GM18861 (cell line): ENCODE measurements at regions not wholly inside any gene's neighbourhood (a gene's known extent, or its start where the extent isn't known, plus 50 kb on each side); places are given as distances from the start of the nearest gene placed in this dataset.

Experiments
- ATAC-seq: cut with Tn5 transposase; IDR thresholded peaks from one replicate; pipeline ENCODE4 v1.9.1; 2021; ENCODE audit not compliant: unreplicated experiment

GRCh38 chr14:101200650-101201516 lies 297.4 kb upstream of the RTL1 start:
- no peak for ATAC-seq

DNA sequence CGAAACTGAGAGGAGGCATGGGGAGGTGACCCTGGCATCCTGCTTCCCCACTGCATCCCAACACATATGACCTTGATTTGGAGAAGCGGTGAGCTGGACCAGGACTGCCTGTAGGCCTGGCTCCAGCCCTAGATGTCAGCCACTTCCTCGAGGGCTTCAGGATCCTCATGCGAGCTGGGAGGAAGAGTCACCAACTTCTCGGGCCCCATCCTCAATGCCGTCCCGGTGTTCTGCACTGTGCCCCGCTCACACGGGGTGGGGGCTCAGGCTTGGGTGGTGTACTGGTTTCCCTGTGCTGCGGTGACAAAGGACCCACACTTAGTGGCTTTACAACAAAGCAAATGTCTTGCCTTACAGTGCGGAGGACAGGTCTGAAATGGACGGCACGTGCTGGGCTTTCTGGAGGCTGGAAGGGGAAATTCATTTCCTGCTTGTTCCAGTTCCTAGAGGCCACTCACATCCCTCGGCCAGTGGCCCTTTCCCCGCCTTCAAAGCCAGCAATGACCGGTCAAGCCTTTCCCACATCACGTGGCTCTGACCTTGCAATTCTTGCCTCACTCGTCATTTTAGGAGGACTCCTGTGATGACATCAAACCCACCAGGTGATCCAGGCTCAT lies 298.1 kb upstream of the RTL1 start:
- ATAC-seq = no peak

DNA sequence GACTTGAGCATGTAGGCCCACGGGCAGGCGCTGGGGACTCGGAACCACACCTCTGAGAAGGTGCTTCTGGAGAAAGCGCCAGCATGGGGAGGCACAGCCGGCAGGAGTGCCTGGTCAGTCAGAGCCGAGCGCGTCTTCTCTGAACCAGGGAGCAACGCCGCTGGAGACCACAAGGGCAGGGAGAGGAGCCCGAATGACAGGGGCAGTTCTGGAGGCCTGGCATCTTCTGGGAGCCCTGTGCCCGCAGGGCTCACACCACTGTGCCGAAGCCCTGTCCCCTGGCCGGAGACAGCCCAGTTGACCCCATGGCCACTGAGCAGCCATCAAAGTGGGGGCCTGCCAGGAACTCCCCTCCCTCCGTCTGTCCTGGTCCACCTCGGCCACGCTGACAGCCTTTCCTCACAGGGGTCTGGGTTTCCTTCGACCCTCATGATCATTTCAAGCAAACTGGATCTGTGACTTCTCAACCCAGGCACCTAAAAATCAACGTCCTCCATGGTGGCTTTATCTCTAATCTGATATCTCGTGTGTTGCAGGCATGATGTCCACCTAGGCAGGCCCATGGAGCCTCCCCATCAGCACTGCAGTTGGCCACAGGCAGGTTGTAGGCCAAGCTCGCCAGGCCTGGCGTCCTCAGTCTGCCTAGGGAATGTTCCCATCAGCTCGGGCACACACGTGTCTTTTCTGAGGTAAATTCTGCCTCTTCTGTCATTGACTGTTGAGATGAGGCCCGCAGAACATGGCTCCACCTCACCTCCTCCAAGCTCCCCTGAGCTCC lies 299.3 kb upstream of the RTL1 start:
- no peak for ATAC-seq

DNA sequence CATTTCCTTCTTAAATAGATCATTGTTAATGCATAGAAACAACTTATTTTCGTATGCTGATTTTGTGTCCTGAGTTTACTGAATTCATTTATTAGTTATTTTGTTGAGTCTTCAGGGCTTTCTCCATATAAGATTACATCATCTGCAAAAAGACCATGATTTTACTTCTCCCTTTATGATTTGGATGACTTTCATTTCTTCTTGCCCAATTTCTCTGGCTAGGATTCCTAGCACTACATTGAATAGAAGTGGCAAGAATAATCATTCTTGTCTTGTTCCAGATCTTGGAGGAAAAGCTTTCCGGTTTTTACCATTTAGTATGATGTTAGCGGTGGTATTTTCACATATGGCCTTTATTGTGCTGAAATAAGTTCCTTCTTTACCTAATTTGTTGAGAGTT lies 303.0 kb upstream of the RTL1 start:
- ATAC-seq = no peak

- ATAC-seq = no peak
Observed at GRCh38 chr14:101207041-101207440, 303.5 kb upstream of the RTL1 start.

DNA sequence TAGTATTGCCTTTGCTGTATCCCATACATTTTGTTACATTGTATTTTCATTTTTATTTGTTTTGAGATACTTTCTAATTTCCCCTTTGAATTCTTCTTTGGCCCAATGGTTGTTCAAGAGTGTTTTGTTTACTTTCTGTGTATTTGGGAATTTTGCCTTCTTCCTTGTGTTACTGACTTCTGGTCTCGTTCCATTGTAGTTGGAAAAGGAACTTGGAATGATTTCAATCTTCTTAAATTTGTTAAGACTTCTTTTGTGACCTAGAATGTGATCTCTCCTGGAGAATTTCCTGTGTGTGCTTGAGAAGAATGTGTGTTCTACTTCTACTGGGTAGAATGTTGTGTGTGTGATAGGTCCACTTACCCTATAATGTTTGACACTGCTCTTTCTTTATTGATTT lies 304.4 kb upstream of the RTL1 start:
- no peak for ATAC-seq

DNA sequence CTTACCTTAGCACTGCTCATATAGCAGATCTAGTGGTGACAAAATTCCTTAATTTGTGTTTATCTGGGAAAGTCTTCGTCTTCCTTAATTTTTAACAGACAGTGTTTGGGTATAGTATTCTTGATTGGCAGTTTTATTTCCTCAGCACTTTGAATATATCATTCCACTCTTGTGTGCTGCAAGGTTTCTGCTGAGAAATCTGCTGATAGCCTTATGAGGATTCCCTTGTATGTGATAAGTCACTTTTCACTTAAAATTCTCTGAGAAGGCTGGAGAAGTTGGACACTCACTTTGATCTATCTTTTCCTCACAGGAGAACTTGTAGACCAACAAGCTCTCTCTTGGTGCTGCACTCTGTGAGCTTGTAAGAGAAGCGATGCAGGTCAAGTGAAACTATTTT lies 306.1 kb upstream of the RTL1 start:
- no peak for ATAC-seq

GRCh38 chr14:101215266-101215665 lies 311.7 kb upstream of the RTL1 start:
- ATAC-seq = no peak

DNA sequence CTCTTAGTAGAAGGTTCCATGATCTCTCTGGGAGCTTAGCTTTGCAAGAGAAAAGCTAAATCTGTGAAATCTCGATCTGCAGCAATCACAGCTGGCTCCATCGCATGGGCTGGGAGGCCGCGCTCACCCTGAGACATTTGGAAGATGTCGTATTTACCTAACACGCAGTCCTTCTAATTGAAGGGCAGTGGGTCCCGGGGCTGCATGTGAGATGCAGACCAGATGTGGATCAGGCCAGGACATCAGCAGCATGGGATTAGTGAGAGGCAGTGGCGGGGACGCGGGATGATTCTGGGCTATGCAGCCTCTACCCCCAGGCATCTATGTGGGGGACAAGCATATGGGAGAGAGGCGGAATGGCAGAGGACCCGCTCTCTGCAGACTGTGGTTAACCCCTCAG lies 312.4 kb upstream of the RTL1 start:
- ATAC-seq = no peak

GRCh38 chr14:101216366-101217079 lies 313.0 kb upstream of the RTL1 start:
- ATAC-seq = no peak

- ATAC-seq = no peak
Observed at GRCh38 chr14:101217080-101217463, 313.6 kb upstream of the RTL1 start.

GRCh38 chr14:101217616-101218371 lies 314.3 kb upstream of the RTL1 start:
- ATAC-seq = no peak

- no peak for ATAC-seq
Observed at GRCh38 chr14:101219896-101220703, 316.6 kb upstream of the RTL1 start.

DNA sequence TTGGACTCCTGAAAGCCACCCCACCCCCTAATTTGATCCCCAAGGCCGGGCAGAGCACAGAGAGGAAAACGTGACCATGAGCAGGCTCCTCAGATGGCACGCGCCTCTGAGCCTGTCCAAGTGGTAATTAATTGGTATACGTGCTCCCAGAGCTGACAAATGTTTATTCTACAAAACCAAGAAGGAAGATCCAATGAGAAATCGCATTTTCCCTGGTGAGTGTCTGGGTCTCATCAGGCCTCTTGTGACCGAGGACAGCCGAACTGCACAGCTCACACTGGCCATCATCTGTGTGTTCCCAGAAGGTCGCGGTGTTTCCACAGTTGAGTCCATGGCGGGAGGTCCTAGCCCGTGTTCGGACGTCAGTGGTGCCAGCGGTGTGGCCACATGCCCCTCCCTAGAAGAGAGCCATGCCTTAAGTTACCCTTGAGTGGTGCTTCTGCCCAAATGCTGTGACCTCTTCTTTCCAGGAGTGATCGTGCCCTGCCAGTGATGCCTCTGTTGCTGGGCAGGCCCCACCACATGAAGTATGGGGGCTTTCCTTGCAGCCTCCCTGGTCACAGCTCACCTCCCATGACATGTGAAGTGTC lies 317.5 kb upstream of the RTL1 start:
- no peak for ATAC-seq

DNA sequence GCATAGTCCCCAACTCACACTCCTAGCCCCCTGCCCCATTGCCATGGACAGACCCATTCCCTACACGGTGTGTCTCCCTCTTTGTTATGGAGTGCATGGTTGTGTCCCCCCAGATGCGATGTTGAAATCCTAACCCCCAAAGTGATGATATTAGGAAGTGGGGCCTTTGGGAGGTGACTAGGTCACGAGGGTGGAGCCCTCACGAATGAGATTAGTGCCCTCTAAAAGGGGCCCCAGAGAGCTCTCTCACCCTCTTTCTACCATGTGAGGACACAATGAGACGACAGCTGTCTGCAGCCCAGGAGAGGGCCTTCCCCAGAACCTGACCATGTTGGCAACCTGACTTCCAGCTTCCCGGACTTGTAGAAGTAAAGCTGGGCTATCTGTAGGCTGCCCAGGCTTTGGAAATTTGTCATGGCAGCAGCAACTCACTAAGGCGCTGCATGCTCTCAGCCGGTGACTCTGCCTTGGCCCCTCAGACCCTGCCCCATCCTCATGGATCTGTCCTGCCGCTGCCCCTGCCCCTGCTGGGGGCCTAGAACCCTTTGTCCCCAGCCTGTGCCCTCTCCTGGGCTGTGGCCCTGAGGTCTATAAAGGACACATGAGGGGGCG lies 318.1 kb upstream of the RTL1 start:
- no peak for ATAC-seq

- no peak for ATAC-seq
Observed at GRCh38 chr14:101222362-101223070, 319.0 kb upstream of the RTL1 start.

- no peak for ATAC-seq
Observed at GRCh38 chr14:101223127-101223526, 319.6 kb upstream of the RTL1 start.

DNA sequence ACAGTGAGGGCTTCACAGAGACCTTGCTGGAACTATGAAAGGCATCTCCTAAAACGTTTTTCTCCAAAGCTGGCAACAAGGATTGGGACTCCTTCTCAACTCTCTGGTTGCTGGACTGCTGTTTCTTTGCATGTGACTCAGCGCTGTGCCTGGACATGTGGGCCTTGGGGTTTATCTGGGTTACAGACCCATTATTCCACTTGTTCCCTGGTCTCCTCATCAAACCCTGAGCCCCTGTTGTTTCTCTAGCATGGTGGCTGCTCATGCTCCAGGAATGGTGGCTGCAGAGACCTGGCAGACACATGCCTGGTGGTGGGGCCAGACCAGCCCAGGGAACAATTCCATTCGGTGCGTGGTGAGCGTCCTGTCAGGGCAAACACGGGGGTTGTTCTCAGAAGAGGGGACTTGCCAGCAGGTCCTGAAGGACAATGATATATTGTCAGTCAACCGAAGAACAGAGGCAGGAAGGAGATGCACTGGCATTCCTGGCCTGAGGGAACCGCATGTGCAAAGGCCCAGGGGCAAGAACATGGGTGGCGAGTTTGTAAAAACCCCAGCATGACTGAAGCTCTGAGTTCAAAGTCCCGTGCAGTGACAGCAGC lies 320.1 kb upstream of the RTL1 start:
- no peak for ATAC-seq
